Neural progenitor cell (in vitro differentiated cells): ENCODE measurements at regions not wholly inside any gene's neighbourhood (a gene's known extent, or its start where the extent isn't known, plus 50 kb on each side); places are given as distances from the start of the nearest gene placed in this dataset.

Source experiments
- DNase-seq: peaks from one replicate; pipeline ENCODE4 v3.0.0-alpha.2; 2016; ENCODE audit warnings: low spot score
- H2AFZ ChIP-seq: fragments of 200-600 bp; sonication (generic); replicated peaks from 2 replicates; pipeline ENCODE4 v1.6.1; 2016; ENCODE audit warnings: antibody characterized with exemption
- H3F3A ChIP-seq: fragments of 200-600 bp; sonication (generic); 2 replicates; pipeline ENCODE4 v1.6.1; 2016; ENCODE audit warnings: antibody characterized with exemption, low read depth
- H3K27ac ChIP-seq: fragments of 200-600 bp; sonication (generic); 2 replicates; pipeline ENCODE4 v1.5.1; 2016; ENCODE audit warnings: mild to moderate bottlenecking
- H3K27me3 ChIP-seq: fragments of 200-600 bp; sonication (generic); 2 replicates; pipeline ENCODE4 v1.6.1; 2016; ENCODE audit warnings: mild to moderate bottlenecking, moderate library complexity
- H3K36me3 ChIP-seq: fragments of 200-600 bp; sonication (generic); 2 replicates; pipeline ENCODE4 v1.5.1; 2016
- H3K4me1 ChIP-seq: fragments of 200-600 bp; sonication (generic); 2 replicates; pipeline ENCODE4 v1.6.1; 2016; ENCODE audit warnings: mixed run types
- H3K4me2 ChIP-seq: fragments of 200-600 bp; sonication (generic); 2 replicates; pipeline ENCODE4 v1.6.1; 2016
- H3K4me3 ChIP-seq: fragments of 200-600 bp; sonication (generic); 2 replicates; pipeline ENCODE4 v1.5.1; 2016
- H3K79me2 ChIP-seq: fragments of 200-600 bp; sonication (generic); 2 replicates; pipeline ENCODE4 v1.6.1; 2016; ENCODE audit warnings: low read depth
- H3K9ac ChIP-seq: fragments of 200-600 bp; sonication (generic); 2 replicates; pipeline ENCODE4 v1.6.1; 2016
- H3K9me3 ChIP-seq: fragments of 200-600 bp; sonication (generic); 2 replicates; pipeline ENCODE4 v1.5.1; 2016; ENCODE audit warnings: low read depth
- H4K20me1 ChIP-seq: fragments of 200-600 bp; sonication (generic); 2 replicates; pipeline ENCODE4 v1.6.1; 2016; ENCODE audit warnings: low read depth
- H3K27ac Mint-ChIP-seq: 3 replicates; pipeline ENCODE4 v1.8.0; 2021; ENCODE audit warnings: mixed read lengths
- H3K27me3 Mint-ChIP-seq: 2 replicates; pipeline ENCODE4 v1.8.0; 2022; ENCODE audit warnings: low read depth, mild to moderate bottlenecking, inconsistent platforms, moderate library complexity, mixed read lengths; ENCODE audit not compliant: insufficient read depth
- H3K36me3 Mint-ChIP-seq: 3 replicates; pipeline ENCODE4 v1.8.0; 2021; ENCODE audit warnings: mixed read lengths
- H3K4me1 Mint-ChIP-seq: 3 replicates; pipeline ENCODE4 v1.8.0; 2021; ENCODE audit warnings: mixed read lengths
- H3K4me3 Mint-ChIP-seq: 3 replicates; pipeline ENCODE4 v1.8.0; 2021; ENCODE audit warnings: mild to moderate bottlenecking, moderate library complexity, mixed read lengths
- H3K9me3 Mint-ChIP-seq: 3 replicates; pipeline ENCODE4 v1.8.0; 2020; ENCODE audit warnings: mixed read lengths
- CTCF ChIP-seq: fragments of 200-600 bp; sonication (generic); IDR thresholded peaks from 2 replicates; pipeline ENCODE4 v1.5.1; 2017; ENCODE audit warnings: antibody characterized with exemption, mild to moderate bottlenecking
- EZH2 ChIP-seq: fragments of 200-600 bp; sonication (generic); IDR thresholded peaks from 2 replicates; pipeline ENCODE4 v1.6.1; 2017; ENCODE audit warnings: antibody characterized with exemption, mild to moderate bottlenecking, moderate library complexity
- EZH2phosphoT487 ChIP-seq: fragments of 200-600 bp; sonication (generic); IDR thresholded peaks from 2 replicates; pipeline ENCODE4 v1.6.1; 2017; ENCODE audit warnings: antibody characterized with exemption

GRCh38 chr12:124461241-124461673 is 106.2 kb downstream of the NCOR2 start:
- Histone ChIP-seq H3K4me1 (peaks cover 30% of the 10 kb centered on the region), H4K20me1 (peaks cover 55% of the 10 kb centered on the region), H3K9ac (no peak overlapping the region), H3K9me3 (no peaks in the 10 kb centered on the region), H3F3A (peaks cover 23% of the 10 kb centered on the region), H3K4me3 (no peak overlapping the region), H3K27me3 (no peaks in the 10 kb centered on the region), H2AFZ (no peak overlapping the region), H3K79me2 (peaks cover 12% of the 10 kb centered on the region), H3K36me3 (no peaks in the 10 kb centered on the region), H3K27ac (no peak overlapping the region), H3K4me2 (no peak overlapping the region)
- no peak for DNase-seq
- Mint-ChIP-seq H3K9me3 (peaks cover 8% of the 10 kb centered on the region), H3K27me3 (peaks cover 17% of the 10 kb centered on the region), H3K36me3 (peaks cover 23% of the 10 kb centered on the region), H3K4me3 (no peak overlapping the region), H3K4me1 (peaks cover 35% of the 10 kb centered on the region), H3K27ac (peak overlapping the region; percentile 44)
- TF ChIP-seq EZH2 = no peak
- TF ChIP-seq EZH2phosphoT487 = no peak
- TF ChIP-seq CTCF = no peak

DNA sequence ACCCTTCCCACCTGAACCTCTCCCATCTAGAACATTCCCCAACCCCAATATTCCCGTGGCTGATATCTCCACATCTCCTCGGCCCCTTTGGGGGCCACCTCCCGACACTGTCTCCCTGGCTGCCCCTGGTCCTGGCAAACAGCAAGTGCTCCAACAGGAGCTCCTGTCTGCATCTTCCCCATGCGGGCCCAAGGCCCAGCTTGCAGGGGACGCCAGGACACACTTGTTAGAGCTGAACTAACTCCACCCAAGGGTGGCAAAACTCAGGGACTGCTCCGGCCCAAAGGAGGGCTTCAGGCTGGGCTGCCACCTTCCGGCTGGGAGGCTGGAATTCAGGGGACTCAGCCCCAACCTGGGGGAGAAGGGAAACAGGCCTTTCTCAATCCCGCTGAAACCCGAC is 106.6 kb downstream of the NCOR2 start:
- Histone ChIP-seq H3K36me3 (no peaks in the 10 kb centered on the region), H3K4me2 (no peak overlapping the region), H3F3A (peaks cover 23% of the 10 kb centered on the region), H3K27ac (no peak overlapping the region), H3K9ac (no peak overlapping the region), H3K4me3 (no peak overlapping the region), H3K4me1 (peaks cover 30% of the 10 kb centered on the region), H3K79me2 (peaks cover 12% of the 10 kb centered on the region), H3K27me3 (no peaks in the 10 kb centered on the region), H4K20me1 (peaks cover 55% of the 10 kb centered on the region), H2AFZ (no peak overlapping the region), H3K9me3 (no peaks in the 10 kb centered on the region)
- Mint-ChIP-seq H3K9me3 (peaks cover 8% of the 10 kb centered on the region), H3K4me3 (no peak overlapping the region), H3K27ac (no peak overlapping the region), H3K27me3 (peaks cover 17% of the 10 kb centered on the region), H3K4me1 (peaks cover 37% of the 10 kb centered on the region), H3K36me3 (peaks cover 26% of the 10 kb centered on the region)
- no peak for DNase-seq
- TF ChIP-seq EZH2phosphoT487 (no peak), CTCF (no peak), EZH2 (no peak)

- H3K36me3 ChIP-seq = no peaks in the 10 kb centered on the region
- H3K4me3 ChIP-seq = no peak overlapping the region
- no peak overlapping the region for H3K9ac ChIP-seq
- H3K27ac ChIP-seq = no peak overlapping the region
- peaks cover 7% of the 10 kb centered on the region for H3K79me2 ChIP-seq
- H3K9me3 Mint-ChIP-seq = peaks cover 8% of the 10 kb centered on the region
- H3K27ac Mint-ChIP-seq = no peak overlapping the region
- no peak for TF ChIP-seq EZH2phosphoT487
- no peak for TF ChIP-seq CTCF
- no peak for TF ChIP-seq EZH2
- H3K4me1 Mint-ChIP-seq = peaks cover 38% of the 10 kb centered on the region
- DNase-seq = no peak
- H3K36me3 Mint-ChIP-seq = peaks cover 21% of the 10 kb centered on the region
- peaks cover 23% of the 10 kb centered on the region for H3F3A ChIP-seq
- H3K9me3 ChIP-seq = no peaks in the 10 kb centered on the region
- peaks cover 15% of the 10 kb centered on the region for H3K27me3 Mint-ChIP-seq
- H3K4me3 Mint-ChIP-seq = no peak overlapping the region
- H3K27me3 ChIP-seq = no peaks in the 10 kb centered on the region
- no peak overlapping the region for H2AFZ ChIP-seq
- peaks cover 55% of the 10 kb centered on the region for H4K20me1 ChIP-seq
- no peak overlapping the region for H3K4me2 ChIP-seq
- H3K4me1 ChIP-seq = peaks cover 30% of the 10 kb centered on the region
Observed at GRCh38 chr12:124459852-124460645, 107.4 kb downstream of the NCOR2 start.
